Right atrium auricular region (tissue), 2 donors: ENCODE measurements at regions not wholly inside any gene's neighbourhood (a gene's known extent, or its start where the extent isn't known, plus 50 kb on each side); places are given as distances from the start of the nearest gene placed in this dataset.
A peak's percentile ranks its signal among the peaks of the same experiment; 100 is the strongest.

Experiments used
- DNase-seq: peaks from one replicate; pipeline ENCODE4 v3.0.0-alpha.2; 2019; ENCODE audit warnings: low spot score
- H3K27ac ChIP-seq, 2 donors: fragments of 200-600 bp; sonication (generic); 1 replicate in 1 of 2; 2 replicates in 1 of 2; pipeline ENCODE4 v1.5.1; 2016 to 2019
- H3K27me3 ChIP-seq, 2 donors: fragments of 200-600 bp; sonication (generic); one replicate each; pipeline versions ENCODE4 v1.5.1 to v1.6.0; 2017 to 2019
- H3K36me3 ChIP-seq: fragments of 200-600 bp; sonication (generic); one replicate; pipeline ENCODE4 v1.5.1; 2016
- H3K4me1 ChIP-seq, 2 donors: fragments of 200-600 bp; sonication (generic); one replicate each; pipeline versions ENCODE4 v1.5.1 to v1.6.0; 2017 to 2019
- H3K4me3 ChIP-seq, 2 donors: fragments of 200-600 bp; sonication (generic); 1 replicate in 1 of 2; 2 replicates in 1 of 2; pipeline ENCODE4 v1.5.1; 2017 to 2019; ENCODE audit warnings: mild to moderate bottlenecking in 1 of 2, moderate library complexity in 1 of 2
- H3K9me3 ChIP-seq, 2 donors: fragments of 200-600 bp; sonication (generic); one replicate each; pipeline ENCODE4 v1.5.1; 2019
- CTCF ChIP-seq, 2 donors: fragments of 200-600 bp; sonication (generic); IDR thresholded peaks; one replicate each; pipeline ENCODE4 v1.5.1; 2019; ENCODE audit warnings: antibody characterized with exemption in 2 of 2

- Histone ChIP-seq H3K9me3 (no peaks in the 10 kb centered on the region), H3K4me1 (peaks cover 0 to 43% of the 10 kb centered on the region in 2 donors), H3K4me3 (no peak overlapping the region), H3K36me3 (no peaks in the 10 kb centered on the region), H3K27ac (no peak overlapping the region), H3K27me3 (no peaks in the 10 kb centered on the region)
- no peak for TF ChIP-seq CTCF (IDR thresholded peaks at IDR 0.05)
- no peak for DNase-seq
These were observed 80.6 kb upstream of the IPO9 start for GRCh38 chr1:201748335-201748734.

GRCh38 chr1:201749059-201749690, 79.8 kb upstream of the IPO9 start:
- Histone ChIP-seq H3K36me3 (no peaks in the 10 kb centered on the region), H3K27ac (no peak overlapping the region), H3K9me3 (no peaks in the 10 kb centered on the region), H3K27me3 (no peaks in the 10 kb centered on the region), H3K4me1 (peaks cover 0 to 50% of the 10 kb centered on the region in 2 donors), H3K4me3 (no peak overlapping the region)
- no peak for DNase-seq
- TF ChIP-seq CTCF (IDR thresholded peaks at IDR 0.05): no peak

GRCh38 chr1:201750120-201750519, 78.8 kb upstream of the IPO9 start:
- no peak overlapping the region for H3K4me3 ChIP-seq
- H3K27me3 ChIP-seq: no peaks in the 10 kb centered on the region
- H3K36me3 ChIP-seq: no peaks in the 10 kb centered on the region
- H3K27ac ChIP-seq: peak overlapping the region in 1 of 2 donors; percentile 9
- no peak for DNase-seq
- TF ChIP-seq CTCF (IDR thresholded peaks at IDR 0.05): no peak
- peaks cover 0 to 53% of the 10 kb centered on the region in 2 donors for H3K4me1 ChIP-seq
- no peaks in the 10 kb centered on the region for H3K9me3 ChIP-seq

- no peak for DNase-seq
- Histone ChIP-seq H3K27me3 (no peaks in the 10 kb centered on the region), H3K27ac (peak overlapping the region in 1 of 2 donors; percentile 9), H3K36me3 (no peaks in the 10 kb centered on the region), H3K4me3 (no peak overlapping the region), H3K9me3 (no peaks in the 10 kb centered on the region), H3K4me1 (peaks cover 0 to 56% of the 10 kb centered on the region in 2 donors)
- no peak for TF ChIP-seq CTCF (IDR thresholded peaks at IDR 0.05)
These were observed 78.0 kb upstream of the IPO9 start for GRCh38 chr1:201750934-201751333.

- Histone ChIP-seq H3K36me3 (no peaks in the 10 kb centered on the region), H3K4me3 (no peak overlapping the region), H3K9me3 (no peaks in the 10 kb centered on the region), H3K27me3 (no peaks in the 10 kb centered on the region), H3K4me1 (peaks cover 0 to 56% of the 10 kb centered on the region in 2 donors), H3K27ac (no peak overlapping the region)
- TF ChIP-seq CTCF (IDR thresholded peaks at IDR 0.05): no peak
- DNase-seq: no peak
These were observed 77.1 kb upstream of the IPO9 start for GRCh38 chr1:201751872-201752271.

- H3K4me1 ChIP-seq: peaks cover 0 to 56% of the 10 kb centered on the region in 2 donors
- TF ChIP-seq CTCF (IDR thresholded peaks at IDR 0.05): no peak
- H3K27ac ChIP-seq: no peak overlapping the region
These were observed 76.6 kb upstream of the IPO9 start for GRCh38 chr1:201752333-201752732.

More at GRCh38 chr1:201752333-201752732, 76.6 kb upstream of the IPO9 start:
- H3K4me3 ChIP-seq: no peak overlapping the region
- H3K9me3 ChIP-seq: no peaks in the 10 kb centered on the region
- H3K27me3 ChIP-seq: no peaks in the 10 kb centered on the region
- DNase-seq: no peak
- H3K36me3 ChIP-seq: no peaks in the 10 kb centered on the region
